GM12892 (cell line): ENCODE measurements at regions not wholly inside any gene's neighbourhood (a gene's known extent, or its start where the extent isn't known, plus 50 kb on each side); places are given as distances from the start of the nearest gene placed in this dataset.
"Not testable (repeated sequence)": the region's sequence is repeated elsewhere in the genome, so short reads cannot be mapped to it uniquely, and the experiment has no call there.

Experiments used
- DNase-seq: peaks from one replicate; pipeline ENCODE4 v3.0.0; 2011; ENCODE audit not compliant: insufficient read length
- FAIRE-seq: peaks from 2 replicates; lab custom pipeline; 2011; peaks lifted over from hg19 to GRCh38; lab: Jason Lieb, UNC
- POLR2A ChIP-seq: IDR thresholded peaks from 2 replicates; pipeline ENCODE4 v1.6.1; 2011; ENCODE audit warnings: low read depth, low read length, control low read depth
- POLR2AphosphoS5 ChIP-seq: IDR thresholded peaks from 2 replicates; pipeline ENCODE4 v1.6.1; 2011; ENCODE audit warnings: low read depth, low read length, control low read depth
- TAF1 ChIP-seq: IDR thresholded peaks from 2 replicates; pipeline ENCODE4 v1.6.1; 2011; ENCODE audit warnings: low read depth, mild to moderate bottlenecking, control low read depth, low read length, borderline replicate concordance

DNA sequence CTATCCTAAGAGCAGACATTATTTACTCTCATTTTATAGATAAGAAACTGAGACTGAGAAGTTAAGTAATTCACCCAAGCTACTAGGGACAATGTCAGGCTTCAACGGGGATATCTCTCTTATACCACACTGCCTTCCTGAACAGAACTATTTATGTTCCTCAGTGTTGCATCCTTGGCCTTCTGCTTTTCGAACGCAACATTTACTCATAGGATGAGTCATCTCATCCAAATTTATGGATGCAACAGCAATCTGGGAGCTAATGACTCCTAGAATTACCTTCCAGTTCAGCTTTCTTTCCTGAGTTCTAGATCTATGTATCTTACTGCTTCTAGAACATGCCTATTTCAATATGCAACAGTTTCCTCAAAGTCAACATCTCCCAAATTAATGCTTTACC lies 103.6 kb upstream of the PAM start:
- no peak for TF ChIP-seq TAF1
- no peak for TF ChIP-seq POLR2A
- no peak for TF ChIP-seq POLR2AphosphoS5
- FAIRE-seq (no peak), DNase-seq (no peak)

DNA sequence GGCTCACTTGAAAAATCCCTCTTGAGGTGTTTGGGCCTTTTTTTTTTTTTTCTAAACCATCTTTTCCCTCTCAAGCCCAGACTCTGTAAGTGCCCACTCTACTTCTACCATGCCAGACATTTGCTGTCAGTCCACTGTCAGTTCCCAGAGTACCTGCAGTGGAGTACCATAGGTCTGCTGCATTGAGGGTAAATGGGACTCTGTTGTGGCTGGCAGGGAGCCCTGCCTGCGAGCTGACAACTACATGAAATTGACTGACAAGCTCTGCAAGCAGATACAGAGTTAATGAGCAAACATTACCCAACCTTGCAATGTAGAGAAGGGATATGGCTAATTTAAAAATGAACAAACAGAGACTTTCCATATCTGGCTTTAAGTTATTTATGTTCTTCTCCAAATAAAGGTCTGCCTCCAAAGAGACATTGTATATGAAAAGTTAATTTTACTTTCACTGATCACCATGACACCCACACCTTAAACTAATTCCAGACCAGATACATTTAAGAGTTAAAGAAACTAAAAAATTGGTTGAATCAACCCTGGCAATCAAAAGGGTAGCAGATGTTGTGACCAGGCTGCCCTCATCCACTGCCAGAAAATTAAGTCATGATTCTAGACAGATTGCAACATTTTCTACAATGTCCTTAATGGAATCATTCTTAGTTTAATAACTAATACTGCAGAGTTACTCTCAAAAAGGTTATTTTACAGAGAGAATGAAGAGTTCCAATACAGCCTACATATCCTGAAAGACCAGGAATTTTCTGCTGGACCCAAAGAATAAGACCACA lies 100.4 kb upstream of the PAM start:
- TF ChIP-seq POLR2A: no peak
- no peak for TF ChIP-seq POLR2AphosphoS5
- TF ChIP-seq TAF1: no peak
- FAIRE-seq (no peak), DNase-seq (no peak)

DNA sequence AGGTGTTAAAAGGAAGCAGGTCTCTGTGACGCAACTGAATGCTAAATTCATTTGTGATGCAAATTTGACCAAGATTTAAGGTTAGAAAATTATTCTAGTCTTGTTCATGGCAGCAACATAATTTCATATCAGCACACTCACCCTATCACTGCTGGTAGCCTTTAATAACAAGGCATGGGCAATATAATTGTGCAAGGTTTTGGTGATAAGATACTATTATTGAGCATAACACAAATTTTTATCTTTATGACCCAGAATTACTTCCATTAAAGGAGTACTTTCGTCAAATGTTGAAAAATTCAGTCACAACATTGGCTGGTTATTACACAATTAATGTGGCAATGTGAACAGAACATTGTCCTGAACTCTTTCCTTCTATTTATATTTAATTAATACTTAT lies 96.0 kb upstream of the PAM start:
- no peak for TF ChIP-seq TAF1
- no peak for TF ChIP-seq POLR2A
- TF ChIP-seq POLR2AphosphoS5: no peak
- DNase-seq (no peak), FAIRE-seq (no peak)

DNA sequence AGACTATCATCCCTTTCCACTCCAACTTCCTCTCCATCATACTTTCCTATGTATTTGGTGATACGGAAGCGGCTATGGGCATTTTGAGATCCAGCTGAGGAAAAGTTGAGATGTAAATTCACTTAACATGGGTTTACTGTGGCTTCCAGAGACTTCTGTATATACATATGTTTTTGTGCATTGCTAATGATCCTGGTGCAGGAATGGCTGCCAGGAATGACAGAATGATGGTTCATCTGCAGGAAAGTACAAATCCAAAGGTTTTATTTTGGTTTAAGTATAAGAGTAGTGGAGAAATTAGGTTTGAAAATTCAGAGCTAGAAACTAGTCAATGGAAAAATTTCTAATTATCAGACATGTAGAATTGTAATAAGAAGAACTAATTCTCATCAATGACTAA lies 95.0 kb upstream of the PAM start:
- DNase-seq: no peak
- TF ChIP-seq POLR2A (no peak), TAF1 (no peak), POLR2AphosphoS5 (no peak)
- FAIRE-seq: no peak

DNA sequence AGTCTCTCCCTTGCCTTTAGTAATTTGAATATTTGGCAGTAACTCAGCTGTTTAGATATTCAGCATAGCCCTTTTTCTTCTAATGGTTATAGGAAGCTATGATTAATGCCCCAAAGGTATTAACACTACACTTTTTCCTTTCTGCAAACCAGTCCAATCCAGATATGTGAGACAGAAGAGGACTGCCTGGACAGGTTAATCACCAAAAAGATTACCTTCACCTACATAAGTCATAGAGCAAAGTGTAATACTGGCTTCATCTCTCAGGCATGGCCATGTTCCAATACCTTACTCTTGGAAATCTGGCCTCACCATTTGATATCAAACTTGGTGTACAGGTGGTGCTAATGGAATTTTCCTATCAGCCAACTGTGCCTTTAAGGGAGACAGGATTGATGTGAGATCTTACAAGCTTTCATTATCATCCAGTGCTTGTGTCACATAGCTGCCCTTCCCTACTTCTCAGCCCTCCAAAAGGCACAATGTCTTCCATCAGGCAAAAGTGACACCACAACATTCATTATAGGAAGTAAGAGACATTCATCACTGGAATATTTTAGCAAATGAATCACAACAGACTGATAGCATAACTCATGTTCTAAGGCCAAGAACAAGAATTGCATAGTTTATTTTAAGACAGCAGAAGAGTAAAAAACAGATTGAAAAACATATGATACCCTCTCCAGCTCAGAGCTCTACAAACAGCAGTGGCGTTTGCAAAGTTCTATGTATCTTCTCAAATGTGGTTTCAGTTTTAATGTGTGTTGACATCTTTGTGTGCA lies 91.2 kb upstream of the PAM start:
- no peak for DNase-seq
- no peak for FAIRE-seq
- no peak for TF ChIP-seq TAF1
- no peak for TF ChIP-seq POLR2A
- TF ChIP-seq POLR2AphosphoS5: no peak

DNA sequence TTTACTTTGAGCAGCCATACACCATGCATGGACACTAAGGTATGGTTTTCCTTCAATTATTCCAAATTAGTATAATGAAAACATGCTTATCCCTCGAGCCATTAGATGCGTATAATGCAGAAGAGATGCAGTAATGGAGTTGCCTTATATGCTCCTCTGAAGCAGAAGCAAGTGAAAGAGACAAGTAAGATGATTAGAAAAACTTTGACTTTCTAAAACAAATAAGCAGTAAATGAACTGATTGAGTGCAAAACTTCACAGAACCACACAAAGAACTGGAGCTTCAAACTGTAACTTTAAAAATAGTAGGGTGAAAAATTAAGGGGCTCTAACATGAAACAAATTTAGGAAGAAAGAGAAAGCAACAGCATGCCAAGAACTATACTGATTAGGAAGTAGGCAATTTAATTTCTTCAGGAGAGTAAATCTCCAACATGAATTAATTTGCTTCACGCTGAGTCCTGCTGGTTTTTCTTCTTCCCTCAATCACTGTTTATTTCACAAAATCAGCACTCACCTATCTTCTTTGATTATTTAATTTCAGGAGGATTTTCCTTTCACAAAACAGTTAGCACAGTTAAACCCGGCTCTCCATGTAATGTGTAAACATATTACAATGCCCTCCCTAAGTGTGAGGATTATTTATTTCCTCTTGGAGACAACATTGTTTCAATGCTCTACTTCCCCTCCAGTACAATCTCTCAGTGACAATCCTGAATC lies 90.3 kb upstream of the PAM start:
- FAIRE-seq: no peak
- DNase-seq: no peak
- TF ChIP-seq POLR2AphosphoS5: no peak
- no peak for TF ChIP-seq POLR2A
- no peak for TF ChIP-seq TAF1

DNA sequence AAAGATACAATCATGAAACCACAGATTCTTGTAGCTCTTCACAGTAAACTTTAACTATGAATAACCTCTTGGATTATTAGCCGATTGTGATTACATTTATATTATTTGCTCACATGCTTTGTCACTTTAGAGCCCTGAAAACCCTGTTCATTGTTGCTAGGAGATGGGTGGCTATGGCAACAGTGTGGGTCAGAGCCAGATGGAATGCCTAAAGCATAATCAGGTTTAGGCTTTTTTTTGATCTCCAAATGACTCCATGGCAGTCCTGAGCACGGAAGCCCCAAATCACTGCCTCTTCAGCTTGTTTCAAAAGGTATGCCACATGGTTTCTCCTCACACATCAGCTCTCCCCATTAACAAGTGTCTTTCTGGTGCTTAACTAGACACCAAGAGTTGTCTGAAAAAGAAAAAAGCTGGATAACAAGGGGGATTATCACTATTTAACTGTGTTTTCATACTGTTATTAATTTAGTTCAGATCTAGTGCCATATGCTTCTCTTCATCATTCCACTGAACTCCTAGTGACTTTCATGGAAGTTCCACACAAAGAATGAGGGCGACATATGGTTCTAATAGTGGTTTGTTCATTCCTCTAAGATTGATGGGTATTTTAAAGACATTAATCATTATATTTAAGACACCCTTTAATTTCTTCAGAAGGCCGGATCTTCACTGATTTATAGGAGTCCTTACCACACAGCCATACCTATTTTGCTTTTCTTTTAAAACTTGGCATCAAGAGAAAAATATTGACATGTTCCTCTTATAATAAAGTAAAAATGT lies 88.8 kb upstream of the PAM start:
- no peak for FAIRE-seq
- no peak for TF ChIP-seq POLR2A
- TF ChIP-seq POLR2AphosphoS5: no peak
- TF ChIP-seq TAF1: no peak
- DNase-seq: no peak

DNA sequence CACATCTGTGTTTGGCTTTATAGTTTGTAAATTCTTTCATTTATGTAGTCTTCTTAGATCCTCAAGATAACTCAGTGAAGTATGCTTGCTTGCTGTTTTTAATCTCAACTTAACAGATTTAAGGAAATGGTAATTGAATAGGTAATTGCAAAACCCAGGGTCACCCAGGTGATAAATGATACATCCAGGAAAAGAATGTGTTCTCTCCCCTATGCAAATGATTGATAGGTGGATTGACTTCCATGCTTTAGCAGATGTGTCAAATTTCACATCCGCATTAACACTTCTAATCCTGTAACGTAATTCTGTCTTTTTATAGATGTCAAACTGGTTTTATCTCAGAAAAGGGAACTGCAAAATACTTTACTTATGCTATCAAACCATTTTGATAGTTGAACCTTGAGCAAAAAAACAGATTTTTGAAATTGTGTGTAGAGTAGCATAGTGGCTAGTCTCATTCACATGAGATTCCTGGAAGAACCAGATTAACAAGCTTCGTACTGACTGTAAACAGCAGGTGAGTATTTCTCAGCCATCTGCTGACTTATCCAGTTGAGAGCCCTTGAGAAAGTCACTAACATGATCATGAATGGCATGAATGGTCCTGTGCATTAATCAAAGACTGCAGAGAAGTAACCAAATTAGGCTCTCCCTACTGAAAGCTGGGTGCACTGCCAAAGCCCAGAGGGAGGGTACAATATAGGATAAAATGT lies 86.7 kb upstream of the PAM start:
- FAIRE-seq (no peak), DNase-seq (no peak)
- no peak for TF ChIP-seq TAF1

DNA sequence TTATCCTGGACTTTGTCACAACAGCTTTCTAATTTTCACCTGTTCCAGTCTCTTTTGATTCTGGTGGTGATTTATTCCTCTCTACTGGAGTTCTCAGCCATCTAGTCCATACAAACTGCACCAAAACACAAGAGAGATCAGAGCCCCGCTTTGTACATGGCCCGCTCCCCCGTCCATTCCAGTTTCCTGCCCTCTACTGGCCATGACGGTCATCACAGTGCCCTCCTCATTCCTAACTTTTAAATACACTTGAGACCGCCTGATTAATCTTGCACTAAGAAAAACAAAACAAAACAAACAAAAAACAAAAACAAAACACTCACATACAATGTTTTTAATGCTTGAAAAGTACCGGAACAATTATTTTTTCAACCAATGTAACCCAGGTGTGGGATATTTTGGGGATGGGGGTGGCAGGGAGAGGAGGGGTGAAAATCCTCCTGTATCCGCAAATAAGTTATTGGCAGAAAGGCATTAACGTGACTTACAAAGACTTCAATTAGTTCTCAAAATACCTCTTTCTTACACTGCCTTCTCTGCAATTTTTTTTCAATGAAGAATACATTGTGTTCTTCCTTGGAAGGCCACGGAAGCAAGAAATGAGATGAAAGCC lies 84.8 kb upstream of the PAM start:
- FAIRE-seq (no peak), DNase-seq (no peak)
- no peak for TF ChIP-seq POLR2AphosphoS5
- TF ChIP-seq TAF1: no peak
- no peak for TF ChIP-seq POLR2A

DNA sequence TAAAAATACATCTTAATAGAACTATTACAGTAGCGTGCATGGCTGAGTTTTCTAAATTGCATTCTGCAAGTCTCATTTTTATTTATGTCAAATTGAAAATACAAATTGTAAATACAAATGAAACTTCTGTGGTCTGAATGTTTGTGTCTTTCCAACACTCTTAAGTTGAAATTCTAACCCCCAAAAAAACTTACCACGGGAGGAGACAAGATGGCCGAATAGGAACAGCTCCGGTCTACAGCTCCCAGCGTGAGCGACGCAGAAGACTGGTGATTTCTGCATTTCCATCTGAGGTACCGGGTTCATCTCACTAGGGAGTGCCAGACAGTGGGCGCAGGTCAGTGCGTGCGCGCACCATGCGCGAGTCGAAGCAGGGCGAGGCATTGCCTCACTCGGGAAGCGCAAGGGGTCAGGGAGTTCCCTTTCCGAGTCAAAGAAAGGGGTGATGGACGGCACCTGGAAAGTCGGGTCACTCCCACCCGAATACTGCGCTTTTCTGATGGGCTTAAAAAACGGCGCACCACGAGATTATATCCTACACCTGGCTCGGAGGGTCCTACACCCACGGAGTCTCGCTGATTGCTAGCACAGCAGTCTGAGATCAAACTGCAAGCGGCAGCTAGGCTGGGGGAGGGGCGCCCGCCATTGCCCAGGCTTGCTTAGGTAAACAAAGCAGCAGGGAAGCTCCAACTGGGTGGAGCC lies 83.9 kb upstream of the PAM start:
- not testable (repeated sequence) for DNase-seq, FAIRE-seq
